Neural cell (in vitro differentiated cells): ENCODE measurements at regions not wholly inside any gene's neighbourhood (a gene's known extent, or its start where the extent isn't known, plus 50 kb on each side); places are given as distances from the start of the nearest gene placed in this dataset.
A peak's percentile ranks its signal among the peaks of the same experiment; 100 is the strongest.

ENCODE experiments used
- H2AFZ ChIP-seq: fragments of 200-600, 300-800 bp; sonication (generic), shearing (Covaris generic); 2 replicates; pipeline ENCODE4 v1.6.0; 2014; ENCODE audit warnings: low read depth, mild to moderate bottlenecking, antibody characterized with exemption, low read length, moderate library complexity
- H3F3A ChIP-seq: fragments of 200-600 bp; shearing (Covaris generic); 2 replicates; pipeline ENCODE4 v1.6.1; 2016; ENCODE audit warnings: mild to moderate bottlenecking, moderate library complexity, mixed read lengths, antibody characterized with exemption, low read length; ENCODE audit not compliant: insufficient read depth, poor library complexity, severe bottlenecking
- H3K27ac ChIP-seq: fragments of 200-600, 300-800 bp; sonication (generic), shearing (Covaris generic); 2 replicates; pipeline ENCODE4 v1.5.1; 2014; ENCODE audit warnings: mild to moderate bottlenecking, low read length, moderate library complexity
- H3K27me3 ChIP-seq: fragments of 300-800, 200-600 bp; sonication (generic), shearing (Covaris generic); 2 replicates; pipeline ENCODE4 v1.6.0; 2014; ENCODE audit warnings: mild to moderate bottlenecking, low read depth, low read length, moderate library complexity; ENCODE audit not compliant: insufficient read depth
- H3K36me3 ChIP-seq: fragments of 300-800, 200-600 bp; sonication (generic), shearing (Covaris generic); 2 replicates; pipeline ENCODE4 v1.5.1; 2014; ENCODE audit warnings: mild to moderate bottlenecking, antibody characterized with exemption, low read length, moderate library complexity; ENCODE audit not compliant: insufficient read depth
- H3K4me2 ChIP-seq: fragments of 300-800, 200-600 bp; sonication (generic), shearing (Covaris generic); 2 replicates; pipeline ENCODE4 v1.6.0; 2014; ENCODE audit warnings: mild to moderate bottlenecking, low read length
- H3K4me3 ChIP-seq: fragments of 300-800, 200-600 bp; sonication (generic), shearing (Covaris generic); 2 replicates; pipeline ENCODE4 v1.5.1; 2014; ENCODE audit warnings: mild to moderate bottlenecking, low read length, moderate library complexity
- H3K79me2 ChIP-seq: fragments of 200-600 bp; shearing (Covaris generic); replicated peaks from 2 replicates; pipeline ENCODE4 v1.6.0; 2014; ENCODE audit warnings: mild to moderate bottlenecking, low read length, moderate library complexity; ENCODE audit not compliant: insufficient read depth
- H3K9ac ChIP-seq: fragments of 300-800, 200-600 bp; sonication (generic), shearing (Covaris generic); 2 replicates; pipeline ENCODE4 v1.6.1; 2016; ENCODE audit warnings: mild to moderate bottlenecking, low read length, mixed read lengths
- H3K9me2 ChIP-seq: fragments of 200-600 bp; shearing (Covaris generic); 2 replicates; pipeline ENCODE4 v1.6.1; 2016; ENCODE audit warnings: mild to moderate bottlenecking, low read length, mixed read lengths; ENCODE audit not compliant: insufficient read depth
- H3K9me3 ChIP-seq: fragments of 200-600, 300-800 bp; sonication (generic), shearing (Covaris generic); 2 replicates; pipeline ENCODE4 v1.6.1; 2016; ENCODE audit warnings: mild to moderate bottlenecking, mixed run types, low read length, moderate library complexity, mixed read lengths
- H4K20me1 ChIP-seq: fragments of 200-600 bp; shearing (Covaris generic); 2 replicates; pipeline ENCODE4 v1.6.1; 2016; ENCODE audit warnings: mild to moderate bottlenecking, mixed run types; ENCODE audit not compliant: insufficient read depth
- CTCF ChIP-seq: fragments of 450-650 bp; IDR thresholded peaks from 2 replicates; pipeline ENCODE4 v1.5.1; 2014; ENCODE audit warnings: antibody characterized with exemption, mild to moderate bottlenecking, moderate library complexity; ENCODE audit not compliant: poor library complexity, severe bottlenecking
- EP300 ChIP-seq: fragments of 450-650 bp; conservative IDR thresholded peaks from 2 replicates; pipeline ENCODE4 v1.6.1; 2014; ENCODE audit warnings: antibody characterized with exemption, mild to moderate bottlenecking, moderate library complexity; ENCODE audit not compliant: poor library complexity, severe bottlenecking
- EZH2 ChIP-seq: fragments of 200-600, 300-800 bp; shearing (Covaris generic), sonication (generic); IDR thresholded peaks from 2 replicates; pipeline ENCODE4 v1.6.1; 2014; ENCODE audit warnings: antibody characterized with exemption, low read length, borderline replicate concordance, mild to moderate bottlenecking; ENCODE audit not compliant: insufficient read depth, poor library complexity, severe bottlenecking
- MXI1 ChIP-seq: fragments of 450-650 bp; conservative IDR thresholded peaks from 2 replicates; pipeline ENCODE4 v1.6.1; 2014; ENCODE audit warnings: antibody characterized with exemption, mild to moderate bottlenecking; ENCODE audit not compliant: poor library complexity, severe bottlenecking
- POLR2AphosphoS5 ChIP-seq: IDR thresholded peaks from 2 replicates; pipeline ENCODE4 v1.6.1; 2012
- RAD21 ChIP-seq: fragments of 450-650 bp; conservative IDR thresholded peaks from 2 replicates; pipeline ENCODE4 v1.6.1; 2014; ENCODE audit warnings: antibody characterized with exemption, mild to moderate bottlenecking, moderate library complexity
- REST ChIP-seq: IDR thresholded peaks from 2 replicates; pipeline ENCODE4 v1.6.1; 2012; ENCODE audit warnings: borderline replicate concordance
- SMC3 ChIP-seq: fragments of 450-650 bp; conservative IDR thresholded peaks from 2 replicates; pipeline ENCODE4 v1.6.1; 2014; ENCODE audit warnings: antibody characterized with exemption, mild to moderate bottlenecking, moderate library complexity; ENCODE audit not compliant: poor library complexity
- TAF1 ChIP-seq: IDR thresholded peaks from 2 replicates; pipeline ENCODE4 v1.6.1; 2012; ENCODE audit warnings: low read depth

- no peaks in the 10 kb centered on the region for H3K36me3 ChIP-seq
- H3K79me2 ChIP-seq, result no peaks in the 10 kb centered on the region
- H3K9me2 ChIP-seq, result no peaks in the 10 kb centered on the region
- no peak overlapping the region for H3K4me3 ChIP-seq
- TF ChIP-seq EP300 (no peak), CTCF (no peak), REST (no peak), EZH2 (no peak), MXI1 (no peak), TAF1 (no peak), POLR2AphosphoS5 (no peak), RAD21 (no peak), SMC3 (no peak)
- H3K27me3 ChIP-seq, result no peaks in the 10 kb centered on the region
- H2AFZ ChIP-seq, result no peak overlapping the region
- no peak overlapping the region for H3K27ac ChIP-seq
- H3K4me2 ChIP-seq, result no peak overlapping the region
- no peaks in the 10 kb centered on the region for H3K9me3 ChIP-seq
- H4K20me1 ChIP-seq, result no peaks in the 10 kb centered on the region
- H3K9ac ChIP-seq, result no peak overlapping the region
- no peaks in the 10 kb centered on the region for H3F3A ChIP-seq
Observed at GRCh38 chr2:12081481-12082210, 335.2 kb downstream of the LPIN1 start.

GRCh38 chr2:12083081-12083581, 336.7 kb downstream of the LPIN1 start:
- H4K20me1 ChIP-seq, result no peaks in the 10 kb centered on the region
- no peak overlapping the region for H3K9ac ChIP-seq
- H3K27me3 ChIP-seq, result no peaks in the 10 kb centered on the region
- no peak for TF ChIP-seq EZH2
- TF ChIP-seq RAD21, result no peak
- TF ChIP-seq MXI1, result no peak
- no peak for TF ChIP-seq REST
- TF ChIP-seq SMC3, result no peak
- TF ChIP-seq POLR2AphosphoS5, result peak; percentile 8
- no peak for TF ChIP-seq CTCF
- no peak overlapping the region for H2AFZ ChIP-seq
- peak overlapping the region; percentile 45 for H3K4me3 ChIP-seq
- H3K36me3 ChIP-seq, result no peaks in the 10 kb centered on the region
- H3K9me2 ChIP-seq, result no peaks in the 10 kb centered on the region
- no peaks in the 10 kb centered on the region for H3K9me3 ChIP-seq
- no peaks in the 10 kb centered on the region for H3K79me2 ChIP-seq
- peak overlapping the region; percentile 48 for H3K4me2 ChIP-seq
- no peaks in the 10 kb centered on the region for H3F3A ChIP-seq
- no peak overlapping the region for H3K27ac ChIP-seq
